ENCODE measurements at regions not wholly inside any gene's neighbourhood (a gene's known extent, or its start where the extent isn't known, plus 50 kb on each side); places are given as distances from the start of the nearest gene placed in this dataset.

DNA sequence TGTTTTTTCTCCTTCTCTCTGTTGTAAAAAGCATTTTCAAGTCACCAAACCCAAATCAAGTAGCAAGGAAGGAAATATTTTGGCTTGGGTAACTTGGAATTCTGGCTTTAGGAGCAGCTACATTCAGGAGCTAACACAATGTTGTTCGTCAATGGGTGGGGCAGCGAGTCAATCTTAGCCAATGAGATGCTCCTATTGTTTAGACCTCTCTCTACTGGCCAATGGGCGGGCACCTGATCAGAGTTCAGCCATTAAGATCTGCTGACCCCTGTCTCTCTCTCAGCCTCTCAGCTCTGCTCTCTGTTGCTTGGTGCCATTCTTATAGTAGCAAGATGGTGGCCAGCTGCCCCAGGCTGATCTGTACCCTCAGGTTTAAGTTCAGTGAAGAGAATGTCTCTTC is 83.2 kb downstream of the IRX3 start:
- Histone ChIP-seq H3K4me3 (no peak overlapping the region), H3K9me3 (no peaks in the 10 kb centered on the region), H3K27ac (no peak overlapping the region), H3K4me1 (peaks cover 0 to 10% (median 0%) of the 10 kb centered on the region in 12 donors), H3K36me3 (no peaks in the 10 kb centered on the region), H3K27me3 (no peaks in the 10 kb centered on the region)
- intact Hi-C loops (cut with DNase I) = loop anchor here in 2 of 10 donors (5.0 kb wide), 2 partner anchors 64 to 614 kb away; no protein-coding TSS in a partner anchor
- WGBS, 4 donors = 92 to 93% (median 93%) methylated on average over 3 of the region's 3 CpGs
- TF ChIP-seq, protein P1, sequence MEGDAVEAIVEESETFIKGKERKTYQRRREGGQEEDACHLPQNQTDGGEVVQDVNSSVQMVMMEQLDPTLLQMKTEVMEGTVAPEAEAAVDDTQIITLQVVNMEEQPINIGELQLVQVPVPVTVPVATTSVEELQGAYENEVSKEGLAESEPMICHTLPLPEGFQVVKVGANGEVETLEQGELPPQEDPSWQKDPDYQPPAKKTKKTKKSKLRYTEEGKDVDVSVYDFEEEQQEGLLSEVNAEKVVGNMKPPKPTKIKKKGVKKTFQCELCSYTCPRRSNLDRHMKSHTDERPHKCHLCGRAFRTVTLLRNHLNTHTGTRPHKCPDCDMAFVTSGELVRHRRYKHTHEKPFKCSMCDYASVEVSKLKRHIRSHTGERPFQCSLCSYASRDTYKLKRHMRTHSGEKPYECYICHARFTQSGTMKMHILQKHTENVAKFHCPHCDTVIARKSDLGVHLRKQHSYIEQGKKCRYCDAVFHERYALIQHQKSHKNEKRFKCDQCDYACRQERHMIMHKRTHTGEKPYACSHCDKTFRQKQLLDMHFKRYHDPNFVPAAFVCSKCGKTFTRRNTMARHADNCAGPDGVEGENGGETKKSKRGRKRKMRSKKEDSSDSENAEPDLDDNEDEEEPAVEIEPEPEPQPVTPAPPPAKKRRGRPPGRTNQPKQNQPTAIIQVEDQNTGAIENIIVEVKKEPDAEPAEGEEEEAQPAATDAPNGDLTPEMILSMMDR (IDR thresholded peaks at IDR 0.05) = no peak
- no peak for TF ChIP-seq POLR2A (IDR thresholded peaks at IDR 0.05)
- ATAC-seq (no peak), DNase-seq (no peak)
